IPS DF 19.7 (cell line): ENCODE measurements at regions not wholly inside any gene's neighbourhood (a gene's known extent, or its start where the extent isn't known, plus 50 kb on each side); places are given as distances from the start of the nearest gene placed in this dataset.
A peak's percentile ranks its signal among the peaks of the same experiment; 100 is the strongest.

Source experiments
- DNase-seq: peaks from one replicate; pipeline ENCODE4 v3.0.0-alpha.2; 2013; ENCODE audit warnings: low read depth, low spot score

DNA sequence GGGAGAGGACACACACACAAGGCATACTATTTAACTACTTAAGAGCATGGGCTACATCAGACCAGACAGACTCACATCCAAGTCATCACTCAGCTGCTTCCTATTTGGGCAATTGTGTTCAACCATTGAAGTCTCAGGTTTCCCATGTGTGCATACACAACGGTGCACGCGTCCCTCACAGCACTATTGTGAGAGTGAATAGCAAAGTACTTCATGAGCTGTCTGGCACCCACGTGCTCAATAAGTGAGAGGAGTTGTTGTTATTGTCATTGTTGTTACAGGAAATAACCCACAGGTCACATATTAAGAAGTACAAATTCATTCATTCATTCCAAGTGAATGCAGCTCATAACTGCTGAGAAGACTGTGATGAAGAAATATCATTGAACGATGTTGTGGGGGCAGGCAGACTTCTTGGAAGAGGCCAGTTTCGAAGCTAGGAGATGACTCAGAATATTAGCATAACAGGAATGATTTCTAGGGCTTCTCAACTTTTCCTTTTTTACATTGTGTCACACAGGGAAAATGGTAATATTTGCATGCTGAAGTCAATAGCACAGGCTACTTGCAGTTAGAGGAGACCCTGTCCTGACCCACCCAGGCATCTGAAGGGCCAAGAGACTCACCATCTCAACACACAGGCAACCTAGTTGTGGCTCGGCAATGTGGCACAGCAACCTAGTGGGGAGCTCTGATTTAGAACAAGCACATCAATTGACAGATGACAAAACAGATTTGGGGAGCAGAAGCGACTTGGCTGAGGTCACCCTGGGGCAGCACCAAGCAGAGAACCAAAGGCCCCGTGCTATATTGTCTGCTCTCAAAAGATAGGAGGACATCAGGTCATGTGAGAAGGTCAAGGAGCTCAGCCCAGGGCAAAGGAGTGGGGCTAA lies 606.0 kb downstream of the BUD13 start:
- DNase-seq, result no peak

DNA sequence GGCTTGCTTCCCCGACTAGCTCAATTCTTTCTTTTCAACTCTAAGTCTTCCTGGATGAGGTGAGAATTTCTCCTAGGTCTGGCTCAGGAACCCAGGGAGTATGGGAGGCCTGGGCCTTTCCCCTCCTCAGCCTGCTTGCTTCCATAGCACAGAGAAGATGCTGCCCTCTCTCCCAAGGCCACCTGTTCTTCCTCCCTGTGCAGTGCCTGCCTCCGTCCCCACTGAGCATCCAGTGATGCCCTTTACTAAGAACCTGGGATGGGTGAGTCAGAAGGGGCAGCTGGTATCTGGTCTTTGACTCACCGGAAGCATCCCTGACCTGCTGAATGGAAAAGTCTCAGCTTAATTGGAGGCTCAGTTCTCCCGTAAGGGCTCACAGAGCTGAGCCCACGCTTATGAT lies 607.9 kb downstream of the BUD13 start:
- no peak for DNase-seq

DNA sequence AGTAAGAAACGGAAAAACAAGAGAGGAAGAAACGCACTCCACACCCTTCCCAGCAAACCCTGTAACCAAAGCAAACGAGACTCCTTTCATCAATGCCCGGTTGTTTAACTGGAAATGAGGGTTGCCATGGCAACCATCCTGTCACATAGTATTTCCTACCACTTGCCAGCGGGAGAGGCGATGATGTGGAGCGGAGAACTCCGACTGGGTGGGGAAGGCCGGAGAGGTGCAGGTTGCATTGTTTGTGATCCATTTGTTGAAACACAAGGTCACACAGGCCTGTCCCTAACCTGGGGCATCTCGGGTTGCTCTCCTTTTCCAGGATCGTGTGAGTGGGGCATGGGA lies 609.9 kb downstream of the BUD13 start:
- DNase-seq, result peak; percentile 50

DNA sequence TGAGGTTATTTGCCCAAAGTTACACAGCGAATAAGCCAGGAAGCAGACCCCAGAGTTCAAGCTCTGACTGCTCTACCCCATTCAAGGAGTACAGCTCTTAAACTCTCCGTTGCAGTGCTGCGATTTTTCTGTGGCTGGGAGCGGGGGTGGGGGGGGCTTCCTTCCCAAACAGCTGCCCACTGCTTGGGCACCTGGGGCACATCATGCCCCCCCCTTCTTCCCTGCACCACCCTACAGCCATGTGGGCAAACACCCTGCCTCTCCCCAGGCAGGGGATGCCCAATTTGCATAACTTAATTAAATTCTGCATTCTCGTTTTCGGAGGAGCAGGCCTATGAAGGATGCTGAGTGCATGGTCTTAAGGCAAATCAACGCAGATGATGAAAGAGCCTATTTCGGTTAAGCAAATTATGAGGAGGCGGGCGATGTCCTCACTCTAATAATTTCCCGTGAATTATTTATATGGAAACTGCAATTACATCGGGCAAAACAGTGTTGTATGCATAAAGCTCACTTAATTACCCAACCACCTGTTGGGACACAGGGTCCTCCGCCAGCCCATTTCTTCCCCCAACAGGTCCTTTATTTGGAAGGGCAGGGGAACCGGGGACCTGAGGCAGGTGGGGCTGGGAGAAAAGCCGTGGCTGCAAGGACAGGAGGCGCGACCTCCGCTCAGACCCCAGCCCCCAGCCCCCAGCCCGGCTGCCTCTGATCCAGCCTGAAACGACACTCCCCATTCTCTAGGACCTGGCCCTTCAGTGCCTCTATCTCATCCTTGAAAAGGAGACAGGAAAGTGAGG lies 610.5 kb downstream of the BUD13 start:
- DNase-seq, result no peak

DNA sequence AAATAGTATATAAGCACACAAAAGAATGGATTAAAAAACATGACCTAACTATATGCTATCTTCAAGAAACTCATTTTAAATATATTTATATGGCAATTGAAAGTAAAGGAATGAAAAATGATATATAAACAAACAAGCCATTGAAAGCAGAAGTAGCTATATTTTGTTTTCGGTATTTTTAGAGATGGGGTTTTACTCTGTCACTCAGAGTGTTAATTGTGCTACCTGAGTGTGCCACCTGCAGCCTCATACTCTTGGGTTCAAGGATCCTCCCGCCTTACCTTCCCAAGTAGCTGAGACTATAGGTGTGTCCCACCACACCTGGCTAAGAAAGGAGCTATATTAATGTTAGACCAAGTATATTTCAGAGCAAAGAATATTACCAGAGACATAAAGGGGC lies 624.1 kb downstream of the BUD13 start:
- DNase-seq, result no peak

DNA sequence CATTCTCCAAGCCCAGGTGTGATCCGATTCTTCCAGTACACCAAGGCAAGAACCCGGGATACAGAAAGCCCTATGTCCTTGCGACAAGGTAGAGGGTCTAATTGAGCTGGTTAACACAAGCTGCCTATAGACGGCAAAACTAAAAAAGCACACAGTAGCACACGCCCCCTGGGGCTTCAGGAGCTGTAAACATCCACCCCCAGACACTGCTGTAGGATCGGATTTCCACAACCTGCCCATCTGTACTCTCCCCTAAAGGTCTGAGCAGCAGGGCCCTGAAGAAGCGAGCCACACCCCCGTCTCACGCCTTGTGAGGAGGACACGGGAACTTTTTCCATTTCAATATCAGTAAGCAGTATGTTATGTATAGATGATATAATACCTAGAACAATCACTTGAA lies 624.7 kb downstream of the BUD13 start:
- DNase-seq, result peak; percentile 45

DNA sequence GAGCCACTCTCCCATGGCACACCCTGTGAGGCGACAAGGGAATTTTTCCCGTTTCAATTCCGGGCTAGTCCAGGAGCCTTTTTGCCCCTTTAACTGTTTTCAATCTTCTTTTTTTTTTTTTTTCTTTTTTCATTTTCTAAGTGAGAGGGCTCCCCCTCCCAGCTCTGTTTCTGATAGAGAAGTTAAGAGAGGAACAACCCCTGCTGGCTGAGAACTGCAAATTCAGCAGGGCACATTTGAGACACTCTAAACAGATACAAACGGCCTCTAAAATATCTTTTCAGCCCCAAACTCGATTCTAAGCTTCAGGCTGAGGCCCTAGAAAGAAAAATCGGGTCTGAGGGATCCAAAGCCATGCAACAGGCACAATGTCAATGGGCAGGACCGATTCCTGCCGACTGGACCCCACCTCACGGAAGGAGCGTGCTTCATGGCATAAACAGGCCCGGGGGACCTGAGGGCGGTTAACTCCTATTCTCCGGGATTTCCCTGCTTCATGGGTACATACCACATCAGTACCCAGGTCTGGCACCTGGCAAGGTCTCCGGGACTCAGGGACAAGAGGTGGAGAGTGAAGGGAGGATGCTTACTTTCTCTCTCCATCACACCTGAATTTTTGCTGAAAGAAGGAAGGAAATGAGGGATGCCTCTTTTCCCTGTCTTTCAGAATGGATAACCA lies 627.5 kb downstream of the BUD13 start:
- no peak for DNase-seq

DNA sequence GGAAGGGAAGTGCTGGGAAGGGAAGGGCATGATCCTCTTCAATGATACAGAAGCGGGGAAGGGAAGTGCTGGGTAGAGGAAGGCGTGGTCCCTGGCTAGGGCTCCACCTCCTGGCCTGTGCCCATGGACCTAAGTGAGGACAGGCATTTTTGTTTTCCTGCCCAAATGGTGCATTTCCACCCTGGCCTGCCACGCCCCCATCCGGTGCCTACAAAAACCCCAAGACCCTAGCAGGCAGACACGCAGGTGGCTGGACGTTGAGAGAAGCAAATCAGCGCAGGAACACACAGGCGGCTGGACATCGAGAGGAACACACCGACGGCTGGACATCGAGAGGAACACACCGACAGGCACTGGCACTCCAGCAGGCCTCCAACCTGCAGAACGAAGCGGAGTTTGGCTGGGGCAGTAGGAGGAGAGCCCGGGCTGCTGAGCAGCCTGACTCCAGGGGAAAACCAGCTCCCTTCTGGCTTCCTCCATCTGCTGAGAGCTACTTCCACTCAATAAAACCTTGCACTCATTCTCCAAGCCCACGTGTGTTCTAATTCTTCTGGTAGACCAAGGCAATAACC lies 628.3 kb downstream of the BUD13 start:
- DNase-seq, result no peak

DNA sequence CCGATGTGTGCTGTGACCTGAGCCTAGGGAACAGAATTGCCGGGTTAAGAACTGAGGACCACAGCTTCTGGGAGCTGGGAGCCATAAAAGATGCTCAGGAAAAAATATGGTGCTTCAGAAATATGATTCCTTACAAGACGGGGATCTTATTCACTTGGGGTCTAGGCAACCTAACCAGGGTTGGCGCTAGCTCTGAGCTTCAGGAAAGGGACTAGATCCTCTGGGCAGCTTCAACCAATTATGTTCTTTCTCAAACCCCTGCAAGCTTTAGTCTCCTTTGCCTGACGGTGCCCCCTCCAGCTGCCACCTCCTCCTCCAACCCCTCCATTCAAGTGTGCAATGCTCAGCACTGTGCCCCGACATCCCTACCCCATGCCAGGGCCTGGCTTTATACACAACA lies 634.1 kb upstream of the CADM1 start:
- DNase-seq, result no peak

DNA sequence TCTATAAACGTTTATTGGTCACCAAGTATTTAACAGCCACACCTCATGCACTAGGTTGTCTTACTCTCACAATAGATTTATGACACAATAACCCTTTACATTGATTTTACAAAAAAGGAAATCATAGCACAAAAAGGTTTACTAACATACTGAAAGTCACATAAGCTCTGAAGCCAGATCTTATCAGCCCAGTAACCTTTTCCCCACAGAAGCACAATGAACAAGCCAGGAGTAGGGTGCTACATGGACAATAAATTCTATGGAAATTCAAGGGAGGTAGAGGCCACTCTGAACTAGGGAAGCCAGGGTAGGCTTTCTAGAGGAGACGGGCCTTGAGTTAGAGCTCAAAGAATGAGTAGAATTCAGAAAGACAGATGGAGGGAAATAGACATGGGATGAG lies 633.5 kb upstream of the CADM1 start:
- DNase-seq, result no peak

DNA sequence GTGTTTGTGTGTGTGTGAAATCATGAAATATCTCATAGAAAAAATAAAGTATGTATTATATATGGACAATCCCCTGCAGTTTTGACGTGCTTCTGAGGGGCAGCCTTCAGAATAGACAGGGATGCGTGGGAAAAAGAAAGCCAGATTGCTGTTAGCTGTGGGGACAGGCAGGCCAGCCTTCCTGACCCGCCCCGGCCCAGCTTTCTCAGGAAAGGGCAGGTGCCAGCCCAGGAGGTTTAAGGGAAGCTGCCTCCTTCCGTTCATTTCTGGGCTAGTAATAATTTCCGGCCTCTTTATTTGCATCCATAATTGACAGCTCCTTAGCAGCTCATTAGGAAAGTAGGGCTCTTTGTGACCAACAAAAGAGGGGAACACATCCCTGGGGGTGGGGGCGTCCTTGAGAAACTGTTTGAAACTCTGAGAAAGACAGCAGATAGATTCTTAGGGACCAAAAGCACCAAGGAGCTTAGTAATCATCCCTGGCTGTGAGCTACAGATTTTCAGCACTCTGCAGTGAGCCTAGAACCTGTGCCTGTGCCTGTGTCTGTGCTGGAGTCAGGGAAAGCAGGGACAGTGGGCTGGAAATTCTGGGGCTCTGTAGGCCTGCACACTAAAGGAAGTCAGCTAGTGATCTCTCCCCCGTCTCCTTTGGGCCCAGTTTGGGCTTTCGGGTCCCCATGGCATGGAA lies 632.9 kb upstream of the CADM1 start:
- DNase-seq, result no peak

DNA sequence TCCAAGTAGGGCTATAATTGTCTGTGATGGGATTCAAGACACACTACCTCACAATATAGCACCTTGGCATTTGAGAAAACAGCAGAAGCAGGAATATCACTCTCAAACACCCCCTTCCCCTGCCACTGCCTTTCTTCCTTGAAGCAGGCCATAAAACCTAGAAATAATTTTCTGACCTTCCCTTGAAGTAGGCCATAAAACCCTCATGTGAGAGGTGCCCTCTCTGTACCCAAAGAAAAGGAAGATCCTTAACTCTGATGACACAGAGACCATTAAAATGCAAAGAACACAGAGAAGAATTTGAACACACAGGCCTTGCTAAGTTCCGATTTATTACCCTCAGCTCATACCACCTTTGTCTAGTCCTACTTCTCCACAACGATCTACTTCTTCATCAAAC lies 631.7 kb upstream of the CADM1 start:
- DNase-seq, result no peak

DNA sequence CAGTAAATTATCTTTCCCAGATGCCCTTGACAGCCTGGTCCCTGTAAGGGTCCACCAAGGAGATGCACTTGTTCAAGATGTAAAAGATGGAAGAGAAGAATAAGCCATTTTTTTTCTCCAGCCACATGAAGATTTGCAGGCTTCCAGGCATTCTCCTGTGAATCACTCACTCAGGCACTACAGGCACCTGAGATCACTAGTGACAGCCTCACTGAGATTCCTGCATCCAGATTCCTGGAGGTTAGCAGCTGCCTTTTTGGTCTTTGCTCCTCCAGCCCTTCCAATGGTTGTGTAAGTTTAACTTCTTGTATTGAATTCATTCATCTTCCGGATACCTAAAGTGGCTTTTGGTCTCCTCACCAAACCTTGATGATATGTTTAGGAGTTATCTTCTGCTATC lies 630.2 kb upstream of the CADM1 start:
- DNase-seq, result no peak

DNA sequence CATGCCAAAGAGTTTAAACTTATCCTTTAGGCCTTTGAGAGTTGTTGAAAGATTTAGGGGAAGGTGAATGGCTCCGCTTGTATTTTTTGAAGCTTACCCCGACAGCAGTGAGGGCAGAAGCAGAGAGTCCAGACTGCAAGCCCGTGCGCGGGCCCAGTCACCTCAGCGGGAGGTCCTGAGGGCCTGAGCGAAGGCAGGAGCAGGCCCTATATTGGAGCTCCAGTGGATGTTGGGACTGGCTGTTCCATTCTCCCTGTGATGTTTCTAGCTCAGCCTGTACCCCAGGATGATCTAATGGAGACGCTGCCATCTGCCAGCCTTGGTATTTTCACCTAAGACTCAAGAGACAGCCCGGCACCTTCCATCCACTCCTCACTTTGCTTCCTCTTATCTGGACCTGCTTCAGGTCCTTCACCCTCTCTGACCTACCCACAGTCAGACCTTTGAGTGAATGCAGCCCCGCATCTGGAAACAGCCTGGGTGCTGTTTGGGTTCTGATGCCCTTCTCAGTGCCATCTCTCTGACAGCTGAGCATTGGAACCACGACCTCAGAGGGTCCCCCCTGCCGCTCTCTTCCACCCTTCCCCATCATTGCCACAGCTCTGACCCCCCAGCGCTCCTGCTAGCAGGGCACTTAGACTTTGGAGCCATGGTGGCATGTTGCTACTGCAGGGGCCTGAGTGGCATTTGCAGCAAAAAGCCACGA lies 628.2 kb upstream of the CADM1 start:
- no peak for DNase-seq

DNA sequence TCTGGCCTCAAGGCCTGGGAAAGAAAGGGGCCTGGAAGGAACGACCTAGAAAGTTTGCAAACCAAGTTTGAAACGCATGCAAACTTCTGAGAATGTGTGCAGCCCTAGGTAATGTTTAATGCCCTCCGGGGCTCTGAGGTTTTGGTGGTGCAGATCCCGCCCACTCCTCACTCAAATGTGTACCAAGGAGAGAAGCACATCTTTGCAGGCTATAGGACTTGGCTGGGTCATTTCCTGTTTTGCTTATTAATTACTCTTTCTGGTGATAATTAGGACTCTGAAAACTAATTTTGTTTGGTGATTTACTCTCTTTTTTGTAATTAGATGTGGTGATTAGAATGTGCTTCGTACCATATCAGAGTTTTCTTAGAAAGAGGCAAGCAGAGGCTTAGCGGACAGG lies 625.9 kb upstream of the CADM1 start:
- DNase-seq, result no peak

DNA sequence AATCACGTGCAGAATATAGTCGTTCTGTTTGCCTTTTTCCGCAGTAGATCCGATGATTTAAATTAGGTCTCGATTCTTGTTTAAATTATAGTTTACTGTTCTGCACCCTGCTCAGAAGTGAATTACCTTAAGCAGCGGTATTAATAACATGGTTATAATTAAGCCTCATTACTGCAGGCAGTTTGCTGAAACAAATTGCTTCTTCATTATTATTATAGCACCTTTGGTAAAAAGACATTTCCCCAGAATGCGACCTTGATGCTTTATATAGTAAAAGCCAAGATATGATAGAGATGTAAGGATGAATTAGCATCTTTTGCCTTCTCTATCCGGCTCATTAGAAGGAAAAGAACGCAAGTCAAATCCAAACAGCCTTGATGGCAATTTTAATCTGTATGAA lies 625.2 kb upstream of the CADM1 start:
- DNase-seq, result no peak

DNA sequence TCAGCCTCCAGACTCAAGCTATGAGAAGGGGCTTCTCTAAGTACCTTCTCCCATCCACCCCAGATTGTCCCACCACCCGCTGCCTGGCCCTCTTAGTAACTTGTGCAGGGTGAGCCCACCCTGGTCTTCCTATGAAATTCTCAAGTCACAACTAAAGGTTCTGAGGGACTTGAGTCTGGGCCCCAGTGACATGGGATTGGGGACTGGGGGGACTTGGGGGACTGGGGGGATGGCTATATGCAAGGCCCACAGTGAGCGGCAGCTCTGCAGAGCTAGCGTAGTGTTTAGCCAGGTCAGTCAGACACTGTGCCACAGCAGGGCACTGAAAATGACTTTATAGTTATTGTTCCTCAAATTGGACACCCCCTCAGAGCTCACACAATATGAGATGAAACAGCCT lies 622.3 kb upstream of the CADM1 start:
- no peak for DNase-seq

DNA sequence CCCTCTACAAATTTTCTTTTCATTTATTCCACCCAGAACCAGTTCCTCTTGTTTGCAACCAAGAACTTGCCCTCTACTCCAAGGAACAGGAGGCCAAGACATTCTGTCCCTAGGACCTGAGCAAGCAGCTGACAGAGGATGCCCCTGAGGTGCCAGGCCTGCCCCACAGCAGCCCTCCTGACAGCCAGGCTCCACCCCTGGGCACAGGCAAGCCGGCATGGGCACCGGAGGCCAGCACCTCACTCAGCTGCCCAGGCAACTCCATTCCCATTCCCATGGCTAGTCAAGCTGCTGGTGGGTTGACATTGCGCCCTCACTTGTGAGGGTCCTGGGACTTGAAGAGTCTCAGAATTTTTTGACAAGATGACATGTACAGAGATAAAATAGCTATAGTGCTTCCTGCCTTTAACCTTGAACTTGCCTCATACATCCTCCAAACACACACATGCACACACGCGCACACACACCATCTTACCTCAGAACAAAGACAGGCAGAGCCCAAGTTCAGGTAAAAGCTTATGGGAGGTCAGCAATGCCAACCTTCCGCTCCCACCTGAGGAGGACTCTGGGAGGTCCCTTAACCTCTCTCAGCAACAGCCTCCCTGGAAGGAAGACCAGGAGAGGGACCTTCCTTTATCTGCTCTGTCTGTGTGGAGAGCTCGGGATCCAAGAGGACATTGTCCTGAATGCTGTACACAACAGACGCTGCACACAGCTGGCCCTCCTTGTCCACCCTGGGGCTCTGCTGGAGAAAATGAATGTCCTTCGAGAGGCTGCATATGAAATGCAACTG lies 620.9 kb upstream of the CADM1 start:
- DNase-seq, result no peak

DNA sequence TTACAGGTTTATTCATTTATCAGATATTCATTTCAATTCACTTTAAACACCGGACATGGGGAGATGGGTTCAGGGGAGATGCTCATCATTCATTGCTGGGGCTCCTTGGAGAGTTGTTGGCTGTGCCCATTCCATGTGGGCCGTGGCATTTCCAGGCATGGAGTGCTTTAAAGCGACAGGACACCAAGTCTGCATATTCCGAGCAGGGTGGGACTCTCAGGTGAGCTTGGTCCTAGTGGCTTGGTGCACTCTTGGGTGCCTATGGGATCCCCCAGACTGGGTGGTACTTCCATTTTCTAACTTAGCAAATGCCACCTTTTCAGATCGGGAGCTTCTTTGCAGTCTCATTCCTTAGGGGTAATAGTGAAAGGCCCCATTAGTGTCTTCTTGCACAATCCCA lies 619.5 kb upstream of the CADM1 start:
- DNase-seq, result no peak
